ENCODE measurements at regions not wholly inside any gene's neighbourhood (a gene's known extent, or its start where the extent isn't known, plus 50 kb on each side); places are given as distances from the start of the nearest gene placed in this dataset.
"Not testable (repeated sequence)": the region's sequence is repeated elsewhere in the genome, so short reads cannot be mapped to it uniquely, and the experiment has no call there.

DNA sequence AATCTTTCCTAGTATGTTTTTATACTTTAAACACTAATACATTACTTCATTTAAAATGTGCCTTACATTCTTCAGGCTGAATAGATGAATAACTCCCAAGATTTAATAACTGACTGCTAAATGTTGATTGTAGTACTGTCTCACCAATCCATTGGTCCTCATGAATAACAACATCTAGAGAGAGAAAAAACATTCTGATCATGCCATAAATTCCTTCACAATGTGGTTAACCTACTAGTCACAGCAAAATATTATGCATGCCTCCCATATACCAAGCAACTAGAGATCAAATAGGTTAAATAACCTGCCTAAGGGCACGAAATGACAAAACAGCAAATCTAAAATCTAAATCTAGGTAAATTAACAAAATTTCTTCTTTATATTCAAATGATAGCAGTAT, 66.2 kb downstream of the SYT15 start:
- not testable (repeated sequence) for H3K9ac ChIP-seq (ENCODE audit: low read depth in 1 of 2, low read length in 2 of 2); H3K4me3 ChIP-seq (ENCODE audit: low read length in 2 of 2); H3K27me3 ChIP-seq (ENCODE audit: control insufficient read depth in 2 of 2, insufficient read depth in 2 of 2, low read length in 2 of 2); H3K27ac ChIP-seq (ENCODE audit: low read depth in 2 of 2, low read length in 2 of 2); H3K4me1 ChIP-seq (ENCODE audit: control insufficient read depth in 2 of 2, insufficient read depth in 2 of 2, low read length in 2 of 2); H3K9me3 ChIP-seq (ENCODE audit: control insufficient read depth in 2 of 2, low read length in 2 of 2); H3K36me3 ChIP-seq (ENCODE audit: control insufficient read depth in 2 of 2, insufficient read depth in 2 of 2, low read length in 2 of 2)

DNA sequence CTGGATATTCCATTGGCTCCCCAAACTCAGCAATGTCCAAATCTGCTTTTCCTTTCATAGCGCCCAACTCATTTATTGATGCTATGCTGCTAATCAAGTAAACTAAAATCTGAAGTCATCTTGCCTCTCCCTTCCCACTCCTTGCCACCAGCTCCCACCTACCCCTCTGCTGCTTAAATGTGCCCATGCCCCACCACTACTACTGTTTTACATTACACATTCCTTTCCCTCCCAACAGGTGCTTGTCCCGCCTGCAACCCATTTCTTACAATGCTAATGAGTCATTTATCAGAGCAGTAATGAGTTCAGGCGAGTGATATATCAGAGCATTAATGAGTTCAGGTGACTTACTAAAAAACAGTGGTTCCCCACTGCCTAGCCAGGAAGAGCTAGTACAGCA, 67.2 kb downstream of the SYT15 start:
- H3K4me1 ChIP-seq (ENCODE audit: control insufficient read depth in 2 of 2, insufficient read depth in 2 of 2, low read length in 2 of 2); H3K9me3 ChIP-seq (ENCODE audit: control insufficient read depth in 2 of 2, low read length in 2 of 2); H3K27me3 ChIP-seq (ENCODE audit: control insufficient read depth in 2 of 2, insufficient read depth in 2 of 2, low read length in 2 of 2); H3K4me3 ChIP-seq (ENCODE audit: low read length in 2 of 2); H3K9ac ChIP-seq (ENCODE audit: low read depth in 1 of 2, low read length in 2 of 2); H3K36me3 ChIP-seq (ENCODE audit: control insufficient read depth in 2 of 2, insufficient read depth in 2 of 2, low read length in 2 of 2); H3K27ac ChIP-seq (ENCODE audit: low read depth in 2 of 2, low read length in 2 of 2): not testable (repeated sequence)

- H3K27ac ChIP-seq (ENCODE audit: low read depth in 2 of 2, low read length in 2 of 2); H3K4me1 ChIP-seq (ENCODE audit: control insufficient read depth in 2 of 2, insufficient read depth in 2 of 2, low read length in 2 of 2); H3K27me3 ChIP-seq (ENCODE audit: control insufficient read depth in 2 of 2, insufficient read depth in 2 of 2, low read length in 2 of 2); H3K9me3 ChIP-seq (ENCODE audit: control insufficient read depth in 2 of 2, low read length in 2 of 2); H3K4me3 ChIP-seq (ENCODE audit: low read length in 2 of 2); H3K9ac ChIP-seq (ENCODE audit: low read depth in 1 of 2, low read length in 2 of 2); H3K36me3 ChIP-seq (ENCODE audit: control insufficient read depth in 2 of 2, insufficient read depth in 2 of 2, low read length in 2 of 2): not testable (repeated sequence)
Measured at GRCh38 chr10:46650967-46651366, 72.0 kb downstream of the SYT15 start.

DNA sequence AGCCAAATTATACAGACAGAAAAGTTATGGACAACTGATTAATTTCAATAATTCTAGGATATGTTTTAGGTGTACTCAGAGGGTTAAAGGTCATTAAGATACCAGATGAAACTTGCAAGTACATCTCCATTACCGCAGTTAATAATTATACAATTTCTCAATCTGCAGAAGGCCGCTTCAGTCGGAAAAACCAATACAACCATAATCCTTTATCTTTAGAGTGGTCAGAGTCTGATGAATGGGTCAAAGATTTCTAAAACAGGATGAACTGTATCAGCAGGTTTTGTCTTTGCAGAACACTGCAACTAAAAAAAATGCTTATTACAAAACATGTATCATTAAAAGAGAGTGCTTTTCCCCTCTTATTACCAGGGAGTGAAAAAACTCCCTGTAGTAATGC, 78.5 kb downstream of the SYT15 start:
- H3K4me3 ChIP-seq (ENCODE audit: low read length in 2 of 2); H3K36me3 ChIP-seq (ENCODE audit: control insufficient read depth in 2 of 2, insufficient read depth in 2 of 2, low read length in 2 of 2); H3K27me3 ChIP-seq (ENCODE audit: control insufficient read depth in 2 of 2, insufficient read depth in 2 of 2, low read length in 2 of 2); H3K9me3 ChIP-seq (ENCODE audit: control insufficient read depth in 2 of 2, low read length in 2 of 2); H3K4me1 ChIP-seq (ENCODE audit: control insufficient read depth in 2 of 2, insufficient read depth in 2 of 2, low read length in 2 of 2); H3K27ac ChIP-seq (ENCODE audit: low read depth in 2 of 2, low read length in 2 of 2); H3K9ac ChIP-seq (ENCODE audit: low read depth in 1 of 2, low read length in 2 of 2): not testable (repeated sequence)

- not testable (repeated sequence) for H3K27ac ChIP-seq (ENCODE audit: low read depth in 2 of 2, low read length in 2 of 2); H3K4me1 ChIP-seq (ENCODE audit: control insufficient read depth in 2 of 2, insufficient read depth in 2 of 2, low read length in 2 of 2); H3K4me3 ChIP-seq (ENCODE audit: low read length in 2 of 2); H3K9me3 ChIP-seq (ENCODE audit: control insufficient read depth in 2 of 2, low read length in 2 of 2); H3K36me3 ChIP-seq (ENCODE audit: control insufficient read depth in 2 of 2, insufficient read depth in 2 of 2, low read length in 2 of 2); H3K27me3 ChIP-seq (ENCODE audit: control insufficient read depth in 2 of 2, insufficient read depth in 2 of 2, low read length in 2 of 2); H3K9ac ChIP-seq (ENCODE audit: low read depth in 1 of 2, low read length in 2 of 2)
Measured at GRCh38 chr10:46660027-46660834, 81.3 kb downstream of the SYT15 start.

- not testable (repeated sequence) for H3K4me3 ChIP-seq (ENCODE audit: low read length in 2 of 2); H3K4me1 ChIP-seq (ENCODE audit: control insufficient read depth in 2 of 2, insufficient read depth in 2 of 2, low read length in 2 of 2); H3K36me3 ChIP-seq (ENCODE audit: control insufficient read depth in 2 of 2, insufficient read depth in 2 of 2, low read length in 2 of 2); H3K9me3 ChIP-seq (ENCODE audit: control insufficient read depth in 2 of 2, low read length in 2 of 2); H3K27ac ChIP-seq (ENCODE audit: low read depth in 2 of 2, low read length in 2 of 2); H3K9ac ChIP-seq (ENCODE audit: low read depth in 1 of 2, low read length in 2 of 2); H3K27me3 ChIP-seq (ENCODE audit: control insufficient read depth in 2 of 2, insufficient read depth in 2 of 2, low read length in 2 of 2)
Measured at GRCh38 chr10:46660835-46661164, 81.9 kb downstream of the SYT15 start.

DNA sequence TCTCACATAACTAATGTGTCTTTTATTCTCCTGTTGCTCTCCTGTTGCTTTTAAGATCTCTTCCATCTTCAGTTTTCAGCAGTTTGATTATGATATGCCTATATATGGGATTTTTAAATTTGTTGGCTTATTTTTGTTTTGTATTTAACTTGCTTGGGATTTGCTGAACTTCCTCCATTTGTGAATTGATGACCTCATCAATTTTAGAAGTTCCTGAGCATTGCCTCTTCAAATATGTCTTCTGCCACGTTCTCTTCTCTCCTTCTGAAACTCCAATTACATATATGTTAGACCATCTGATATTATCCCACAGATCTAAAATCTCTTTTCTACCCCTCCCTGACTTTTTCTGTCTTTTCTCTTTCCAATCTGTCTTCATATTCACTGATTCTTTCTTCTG, 86.6 kb downstream of the SYT15 start:
- not testable (repeated sequence) for H3K9me3 ChIP-seq (ENCODE audit: control insufficient read depth in 2 of 2, low read length in 2 of 2); H3K9ac ChIP-seq (ENCODE audit: low read depth in 1 of 2, low read length in 2 of 2); H3K4me1 ChIP-seq (ENCODE audit: control insufficient read depth in 2 of 2, insufficient read depth in 2 of 2, low read length in 2 of 2); H3K27ac ChIP-seq (ENCODE audit: low read depth in 2 of 2, low read length in 2 of 2); H3K27me3 ChIP-seq (ENCODE audit: control insufficient read depth in 2 of 2, insufficient read depth in 2 of 2, low read length in 2 of 2); H3K4me3 ChIP-seq (ENCODE audit: low read length in 2 of 2); H3K36me3 ChIP-seq (ENCODE audit: control insufficient read depth in 2 of 2, insufficient read depth in 2 of 2, low read length in 2 of 2)

DNA sequence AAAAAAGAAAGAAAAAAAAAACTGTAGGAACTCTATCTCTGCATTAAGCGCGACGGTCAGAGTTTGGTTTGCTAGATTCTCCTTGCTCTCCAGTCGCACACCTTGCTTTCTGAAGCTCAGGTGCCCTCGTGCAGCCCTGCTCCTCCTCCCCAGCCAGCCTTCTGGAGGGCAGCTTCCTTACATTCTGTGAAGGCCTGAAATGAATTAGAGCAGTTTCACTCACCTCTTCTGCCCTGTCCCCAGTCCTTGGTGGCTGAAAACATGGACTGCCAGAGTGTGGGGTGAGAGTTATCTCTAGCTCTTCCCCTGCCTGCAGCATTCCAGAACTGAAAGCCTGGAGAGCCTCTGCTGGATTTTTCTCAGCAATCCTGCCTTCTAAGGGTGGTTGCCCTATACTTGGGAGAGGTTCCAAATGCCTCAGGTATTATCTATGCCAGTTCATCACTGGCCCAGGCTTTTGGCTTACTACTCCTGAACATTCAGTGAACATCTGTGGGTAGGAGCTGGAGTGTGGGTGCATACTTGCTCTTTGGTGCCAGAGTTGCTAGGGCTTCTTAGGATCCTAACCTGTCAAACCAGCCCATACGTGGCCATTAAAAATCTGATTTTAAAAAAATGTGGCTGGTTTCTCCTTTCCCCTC, 89.5 kb downstream of the SYT15 start:
- H3K4me1 ChIP-seq (ENCODE audit: control insufficient read depth in 2 of 2, insufficient read depth in 2 of 2, low read length in 2 of 2); H3K4me3 ChIP-seq (ENCODE audit: low read length in 2 of 2); H3K9me3 ChIP-seq (ENCODE audit: control insufficient read depth in 2 of 2, low read length in 2 of 2): not testable (repeated sequence)

DNA sequence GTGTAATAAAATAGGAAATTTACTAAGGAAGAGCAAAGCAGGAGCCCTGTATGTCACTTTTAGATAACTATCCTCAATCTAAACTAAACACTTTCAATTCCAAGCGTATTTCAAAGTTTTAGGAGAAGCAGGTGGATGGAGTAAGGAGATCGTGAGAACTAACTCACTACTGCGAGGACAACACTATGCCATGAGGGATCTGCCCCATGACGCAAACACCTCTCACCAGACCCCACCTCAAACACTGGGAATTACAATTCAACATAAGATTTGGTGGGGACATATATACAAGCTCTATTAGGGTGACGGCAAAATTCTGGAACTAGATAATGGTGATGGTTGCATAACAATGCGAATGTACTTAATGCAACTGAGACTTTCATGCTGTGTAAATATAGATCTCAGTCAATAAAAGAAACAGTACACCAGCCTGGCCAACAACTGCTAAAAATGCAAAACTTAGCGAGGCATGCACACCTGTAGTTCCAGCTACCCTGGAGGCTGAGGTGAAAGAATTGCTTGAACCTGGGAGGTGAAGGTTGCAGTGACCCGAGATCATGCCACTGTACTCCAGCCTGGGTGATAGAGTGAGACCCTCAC, 99.0 kb downstream of the SYT15 start:
- not testable (repeated sequence) for H3K4me1 ChIP-seq (ENCODE audit: control insufficient read depth in 2 of 2, insufficient read depth in 2 of 2, low read length in 2 of 2); H3K27ac ChIP-seq (ENCODE audit: low read depth in 2 of 2, low read length in 2 of 2)

More for the DNA sequence above, 89.5 kb downstream of the SYT15 start:
- H3K36me3 ChIP-seq (ENCODE audit: control insufficient read depth in 2 of 2, insufficient read depth in 2 of 2, low read length in 2 of 2); H3K27ac ChIP-seq (ENCODE audit: low read depth in 2 of 2, low read length in 2 of 2); H3K9ac ChIP-seq (ENCODE audit: low read depth in 1 of 2, low read length in 2 of 2); H3K27me3 ChIP-seq (ENCODE audit: control insufficient read depth in 2 of 2, insufficient read depth in 2 of 2, low read length in 2 of 2): not testable (repeated sequence)

DNA sequence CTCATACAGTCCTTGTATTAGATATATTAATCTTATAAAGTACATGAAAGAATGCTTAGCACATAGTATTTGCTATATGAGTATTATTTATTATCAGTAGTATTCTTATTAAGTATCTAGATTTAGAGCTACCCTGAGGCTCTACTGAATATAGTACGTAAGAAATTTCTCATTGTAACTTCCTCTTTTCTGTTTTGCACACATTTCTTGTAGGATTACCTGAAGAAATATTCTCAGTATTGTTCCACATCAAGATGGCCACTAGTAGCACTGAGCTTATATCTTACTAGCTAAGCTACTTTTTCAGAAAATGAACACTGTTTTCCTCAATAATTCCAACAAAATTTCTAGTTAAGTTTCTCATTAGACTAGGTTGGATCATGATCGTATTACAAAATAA, 112.5 kb downstream of the SYT15 start:
- not testable (repeated sequence) for H3K4me1 ChIP-seq (ENCODE audit: control insufficient read depth in 2 of 2, insufficient read depth in 2 of 2, low read length in 2 of 2); H3K9ac ChIP-seq (ENCODE audit: low read depth in 1 of 2, low read length in 2 of 2); H3K36me3 ChIP-seq (ENCODE audit: control insufficient read depth in 2 of 2, insufficient read depth in 2 of 2, low read length in 2 of 2); H3K9me3 ChIP-seq (ENCODE audit: control insufficient read depth in 2 of 2, low read length in 2 of 2); H3K27ac ChIP-seq (ENCODE audit: low read depth in 2 of 2, low read length in 2 of 2); H3K4me3 ChIP-seq (ENCODE audit: low read length in 2 of 2); H3K27me3 ChIP-seq (ENCODE audit: control insufficient read depth in 2 of 2, insufficient read depth in 2 of 2, low read length in 2 of 2)

More for the DNA sequence above, 99.0 kb downstream of the SYT15 start:
- H3K27me3 ChIP-seq (ENCODE audit: control insufficient read depth in 2 of 2, insufficient read depth in 2 of 2, low read length in 2 of 2); H3K4me3 ChIP-seq (ENCODE audit: low read length in 2 of 2); H3K9me3 ChIP-seq (ENCODE audit: control insufficient read depth in 2 of 2, low read length in 2 of 2); H3K36me3 ChIP-seq (ENCODE audit: control insufficient read depth in 2 of 2, insufficient read depth in 2 of 2, low read length in 2 of 2); H3K9ac ChIP-seq (ENCODE audit: low read depth in 1 of 2, low read length in 2 of 2): not testable (repeated sequence)
